SK-N-SH treated with all-trans-retinoic acid at 6 μM for 48 hours (cell line): ENCODE measurements at regions not wholly inside any gene's neighbourhood (a gene's known extent, or its start where the extent isn't known, plus 50 kb on each side); places are given as distances from the start of the nearest gene placed in this dataset.

Source experiments
- ATAC-seq: fragments of 200-7000 bp; cut with Tn5 transposase; 3 replicates; pipeline ENCODE4 v1.9.1; 2020; ENCODE audit warnings: mild to moderate bottlenecking, moderate library complexity
- ARNTL ChIP-seq: fragments of 450-650 bp; formaldehyde crosslinking; IDR thresholded peaks from 2 replicates; pipeline ENCODE4 v1.5.0; 2020; ENCODE audit warnings: low read depth, mild to moderate bottlenecking, moderate library complexity, borderline replicate concordance
- BACH2 ChIP-seq: fragments of 250-450 bp; sonication (Bioruptor Pico); IDR thresholded peaks from 2 replicates; pipeline ENCODE4 v1.9.0; 2021; ENCODE audit warnings: mild to moderate bottlenecking, borderline replicate concordance
- CREB5 ChIP-seq: fragments of 250-450 bp; sonication (Bioruptor Pico); IDR thresholded peaks from 2 replicates; pipeline ENCODE4 v1.5.1; 2020; ENCODE audit warnings: low read depth, mild to moderate bottlenecking, moderate library complexity
- CSDC2 ChIP-seq: fragments of 250-450 bp; sonication (Bioruptor Pico); IDR thresholded peaks from 2 replicates; pipeline ENCODE4 v1.5.0; 2020; ENCODE audit warnings: mild to moderate bottlenecking, moderate library complexity
- CSRNP3 ChIP-seq: fragments of 250-450 bp; sonication (Bioruptor Pico); IDR thresholded peaks from 2 replicates; pipeline ENCODE4 v1.5.1; 2021; ENCODE audit warnings: mild to moderate bottlenecking, moderate library complexity
- ESRRG ChIP-seq: fragments of 250-450 bp; sonication (Bioruptor Pico); IDR thresholded peaks from 2 replicates; pipeline ENCODE4 v1.6.1; 2021; ENCODE audit warnings: mild to moderate bottlenecking
- GLIS3 ChIP-seq: fragments of 250-450 bp; sonication (Bioruptor Pico); IDR thresholded peaks from 2 replicates; pipeline ENCODE4 v1.5.0; 2020; ENCODE audit warnings: mild to moderate bottlenecking, moderate library complexity
- ISL1 ChIP-seq: fragments of 250-450 bp; sonication (Bioruptor Pico); IDR thresholded peaks from 2 replicates; pipeline ENCODE4 v2.1.2; 2022; ENCODE audit warnings: mild to moderate bottlenecking, moderate library complexity
- OSR1 ChIP-seq: fragments of 250-450 bp; sonication (Bioruptor Pico); IDR thresholded peaks from 2 replicates; pipeline ENCODE4 v1.8.0; 2022; ENCODE audit warnings: moderate library complexity, mild to moderate bottlenecking, inconsistent platforms
- PATZ1 ChIP-seq: fragments of 250-450 bp; sonication (Bioruptor Pico); IDR thresholded peaks from 2 replicates; pipeline ENCODE4 v1.8.0; 2020; ENCODE audit warnings: mild to moderate bottlenecking, moderate library complexity, borderline replicate concordance
- POU6F1 ChIP-seq: fragments of 250-450 bp; sonication (Bioruptor Pico); IDR thresholded peaks from 2 replicates; pipeline ENCODE4 v1.8.0; 2021; ENCODE audit warnings: low read depth, mild to moderate bottlenecking, moderate library complexity, borderline replicate concordance
- PPARA ChIP-seq: fragments of 250-450 bp; sonication (Bioruptor Pico); IDR thresholded peaks from 2 replicates; pipeline ENCODE4 v1.5.0; 2020; ENCODE audit warnings: mild to moderate bottlenecking, borderline replicate concordance
- RARB ChIP-seq: fragments of 250-450 bp; sonication (Bioruptor Pico); IDR thresholded peaks from 2 replicates; pipeline ENCODE4 v1.8.0; 2021; ENCODE audit warnings: mild to moderate bottlenecking, moderate library complexity
- TCF4 ChIP-seq: fragments of 250-450 bp; sonication (Bioruptor Pico); IDR thresholded peaks from 2 replicates; pipeline ENCODE4 v1.8.0; 2021; ENCODE audit warnings: mild to moderate bottlenecking, moderate library complexity, borderline replicate concordance
- TOX ChIP-seq: fragments of 250-450 bp; sonication (Bioruptor Pico); IDR thresholded peaks from 2 replicates; pipeline ENCODE4 v1.8.0; 2021; ENCODE audit warnings: mild to moderate bottlenecking, moderate library complexity, borderline replicate concordance
- TSHZ2 ChIP-seq: fragments of 250-450 bp; sonication (Bioruptor Pico); IDR thresholded peaks from 2 replicates; pipeline ENCODE4 v1.5.0; 2020; ENCODE audit warnings: mild to moderate bottlenecking, moderate library complexity
- ZNF565 ChIP-seq: fragments of 450-650 bp; formaldehyde crosslinking; conservative IDR thresholded peaks from 2 replicates; pipeline ENCODE4 v1.5.0; 2020; ENCODE audit warnings: low read depth, mild to moderate bottlenecking, moderate library complexity
- ZNF8 ChIP-seq: fragments of 450-650 bp; formaldehyde crosslinking; IDR thresholded peaks from 2 replicates; pipeline ENCODE4 v1.5.0; 2020; ENCODE audit warnings: mild to moderate bottlenecking, moderate library complexity

GRCh38 chr1:81463936-81464837 is 336.5 kb upstream of the ADGRL2 start:
- no peak for ATAC-seq
- no peak for TF ChIP-seq TOX (CRISPR knock-in tag)
- no peak for TF ChIP-seq TCF4
- TF ChIP-seq GLIS3 (CRISPR knock-in tag): no peak
- no peak for TF ChIP-seq OSR1 (CRISPR knock-in tag)
- no peak for TF ChIP-seq CSRNP3 (CRISPR knock-in tag)
- TF ChIP-seq TSHZ2: no peak
- TF ChIP-seq CSDC2: no peak
- TF ChIP-seq PATZ1 (CRISPR knock-in tag): no peak
- TF ChIP-seq BACH2 (CRISPR knock-in tag): no peak
- TF ChIP-seq ARNTL: no peak

- TF ChIP-seq ARNTL (no peak), POU6F1 (CRISPR knock-in tag) (no peak), CREB5 (CRISPR knock-in tag) (no peak), CSDC2 (no peak)
- ATAC-seq: no peak
These were observed 341.7 kb upstream of the ADGRL2 start for GRCh38 chr1:81459043-81459442.

- TF ChIP-seq TSHZ2: no peak
- no peak for TF ChIP-seq RARB
- ATAC-seq: no peak
These were observed 342.5 kb upstream of the ADGRL2 start for GRCh38 chr1:81458186-81458585.

- ATAC-seq: no peak
- TF ChIP-seq TCF4 (no peak), GLIS3 (CRISPR knock-in tag) (no peak), ESRRG (CRISPR knock-in tag) (no peak), ZNF565 (no peak), ZNF8 (CRISPR knock-in tag) (no peak), TSHZ2 (no peak), PPARA (CRISPR knock-in tag) (no peak), ISL1 (CRISPR knock-in tag) (no peak), CREB5 (CRISPR knock-in tag) (no peak)
These were observed 345.3 kb upstream of the ADGRL2 start for GRCh38 chr1:81455481-81455880.
